Effector memory CD8-positive, alpha-beta T cell (primary cell): ENCODE measurements at regions not wholly inside any gene's neighbourhood (a gene's known extent, or its start where the extent isn't known, plus 50 kb on each side); places are given as distances from the start of the nearest gene placed in this dataset.
"Not testable (repeated sequence)": the region's sequence is repeated elsewhere in the genome, so short reads cannot be mapped to it uniquely, and the experiment has no call there.

Experiments used
- ATAC-seq: fragments of 150-1000 bp; cut with Tn5 transposase; replicated peaks from 2 replicates; pipeline ENCODE4 v1.10.0; 2021; ENCODE audit warnings: mild to moderate bottlenecking, moderate library complexity
- DNase-seq, 3 experiments: peaks; one replicate each; pipeline ENCODE4 v3.0.0; 2021
- H3K27ac Mint-ChIP-seq, 2 donors: one replicate each; pipeline ENCODE4 v1.8.0; 2022; ENCODE audit warnings: mild to moderate bottlenecking in 2 of 2, mixed read lengths in 2 of 2, moderate library complexity in 2 of 2
- H3K27me3 Mint-ChIP-seq, 2 donors: one replicate each; pipeline ENCODE4 v1.8.0; 2022; ENCODE audit warnings: mixed read lengths in 2 of 2
- H3K36me3 Mint-ChIP-seq: one replicate; pipeline ENCODE4 v1.8.0; 2022; ENCODE audit warnings: mild to moderate bottlenecking, moderate library complexity, mixed read lengths; ENCODE audit not compliant: insufficient read depth
- H3K4me1 Mint-ChIP-seq, 2 donors: one replicate each; pipeline ENCODE4 v1.8.0; 2022; ENCODE audit warnings: low read depth in 2 of 2, mixed read lengths in 2 of 2
- H3K4me3 Mint-ChIP-seq, 2 donors: one replicate each; pipeline ENCODE4 v1.8.0; 2022; ENCODE audit warnings: mild to moderate bottlenecking in 2 of 2, mixed read lengths in 2 of 2, moderate library complexity in 2 of 2
- H3K9me3 Mint-ChIP-seq, 2 donors: one replicate each; pipeline ENCODE4 v1.8.0; 2022; ENCODE audit warnings: mixed read lengths in 2 of 2

GRCh38 chr2:122563781-122564180, 808.3 kb downstream of the TSN start:
- no peak for ATAC-seq
- Mint-ChIP-seq H3K4me1 (no peaks in the 10 kb centered on the region), H3K36me3 (no peaks in the 10 kb centered on the region), H3K27ac (no peak overlapping the region), H3K9me3 (peaks cover 0 to 1% of the 10 kb centered on the region in 2 donors), H3K27me3 (no peaks in the 10 kb centered on the region), H3K4me3 (no peak overlapping the region)
- DNase-seq = no peak

GRCh38 chr2:122564843-122565242, 809.4 kb downstream of the TSN start:
- Mint-ChIP-seq H3K36me3 (no peaks in the 10 kb centered on the region), H3K4me3 (no peak overlapping the region), H3K27ac (no peak overlapping the region), H3K27me3 (no peaks in the 10 kb centered on the region), H3K9me3 (peaks cover 0 to 1% of the 10 kb centered on the region in 2 donors), H3K4me1 (no peaks in the 10 kb centered on the region)
- DNase-seq (no peak), ATAC-seq (no peak)

GRCh38 chr2:122565364-122565763, 809.9 kb downstream of the TSN start:
- Mint-ChIP-seq H3K27me3 (no peaks in the 10 kb centered on the region), H3K9me3 (peaks cover 2% of the 10 kb centered on the region in 2 donors), H3K4me1 (no peaks in the 10 kb centered on the region), H3K36me3 (no peaks in the 10 kb centered on the region), H3K27ac (no peak overlapping the region), H3K4me3 (no peak overlapping the region)
- ATAC-seq = no peak
- DNase-seq = no peak

- Mint-ChIP-seq H3K27me3 (no peaks in the 10 kb centered on the region), H3K9me3 (peaks cover 10 to 15% of the 10 kb centered on the region in 2 donors), H3K4me1 (no peaks in the 10 kb centered on the region), H3K36me3 (no peaks in the 10 kb centered on the region), H3K27ac (no peak overlapping the region), H3K4me3 (no peak overlapping the region)
- DNase-seq (no peak), ATAC-seq (no peak)
Measured at GRCh38 chr2:122570641-122571040, 815.2 kb downstream of the TSN start.

GRCh38 chr2:122571471-122571870, 816.0 kb downstream of the TSN start:
- H3K4me1 Mint-ChIP-seq, H3K27me3 Mint-ChIP-seq, DNase-seq, H3K36me3 Mint-ChIP-seq, H3K27ac Mint-ChIP-seq, ATAC-seq, H3K4me3 Mint-ChIP-seq: not testable (repeated sequence)
- H3K9me3 Mint-ChIP-seq = peaks cover 10 to 15% of the 10 kb centered on the region in 2 donors

- no peak overlapping the region for H3K4me3 Mint-ChIP-seq
Measured at GRCh38 chr2:122575076-122575475, 819.6 kb downstream of the TSN start.

DNA sequence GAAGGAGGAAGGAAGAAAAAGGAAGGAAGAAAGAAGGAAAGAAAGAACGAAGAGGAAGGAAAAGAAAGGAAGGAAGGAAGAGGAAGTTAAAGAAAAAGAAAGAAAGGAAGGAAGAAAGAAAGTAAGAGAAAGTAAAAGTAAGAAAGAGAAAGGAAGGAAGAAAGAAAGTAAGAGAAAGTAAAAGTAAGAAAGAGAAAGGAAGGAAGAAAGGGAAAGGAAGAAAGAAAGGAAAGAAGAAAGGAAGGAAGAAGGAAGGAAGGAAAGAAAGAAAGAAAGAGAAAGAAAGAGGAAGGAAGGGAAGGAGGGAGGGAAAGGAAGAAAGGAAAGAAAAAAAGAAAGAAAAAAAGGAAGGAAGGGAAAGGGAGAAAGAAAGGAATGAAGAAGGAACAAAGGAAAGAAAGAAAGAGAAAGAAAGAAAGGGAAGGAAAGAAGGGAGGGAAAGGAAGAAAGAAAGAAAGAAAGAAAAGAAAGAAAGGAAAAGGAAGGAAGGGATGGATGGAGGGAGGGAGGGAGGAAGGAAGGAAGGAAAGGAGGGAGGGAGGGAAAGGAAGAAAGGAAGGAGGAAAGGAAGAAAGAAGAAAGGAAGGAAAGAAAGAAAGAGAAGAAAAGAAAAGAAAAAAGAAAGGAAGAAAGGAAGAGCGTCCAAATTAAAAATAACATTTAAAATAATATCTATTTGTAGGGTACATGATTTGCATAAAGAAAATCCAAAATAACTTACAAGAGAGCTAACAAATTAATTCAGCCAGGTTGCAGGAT, 827.9 kb downstream of the TSN start:
- no peak for ATAC-seq
- DNase-seq = no peak

More at GRCh38 chr2:122575076-122575475, 819.6 kb downstream of the TSN start:
- H3K36me3 Mint-ChIP-seq = no peaks in the 10 kb centered on the region
- peaks cover 8 to 21% of the 10 kb centered on the region in 2 donors for H3K9me3 Mint-ChIP-seq
- H3K27me3 Mint-ChIP-seq = no peaks in the 10 kb centered on the region
- no peak for ATAC-seq
- H3K4me1 Mint-ChIP-seq = no peaks in the 10 kb centered on the region
- H3K27ac Mint-ChIP-seq = no peak overlapping the region
- no peak for DNase-seq

GRCh38 chr2:122590524-122590923, 835.1 kb downstream of the TSN start:
- no peak for ATAC-seq

More for the DNA sequence above, 827.9 kb downstream of the TSN start:
- peaks cover 3 to 20% of the 10 kb centered on the region in 2 donors for H3K9me3 Mint-ChIP-seq
- no peak overlapping the region for H3K27ac Mint-ChIP-seq
- no peaks in the 10 kb centered on the region for H3K27me3 Mint-ChIP-seq
- no peak overlapping the region for H3K4me3 Mint-ChIP-seq
- no peaks in the 10 kb centered on the region for H3K36me3 Mint-ChIP-seq
- no peaks in the 10 kb centered on the region for H3K4me1 Mint-ChIP-seq

GRCh38 chr2:122595065-122595464, 839.6 kb downstream of the TSN start:
- no peak overlapping the region for H3K4me3 Mint-ChIP-seq
- DNase-seq = no peak
- H3K27ac Mint-ChIP-seq = no peak overlapping the region
- no peaks in the 10 kb centered on the region for H3K4me1 Mint-ChIP-seq
- no peaks in the 10 kb centered on the region for H3K36me3 Mint-ChIP-seq
- H3K27me3 Mint-ChIP-seq = no peaks in the 10 kb centered on the region
- H3K9me3 Mint-ChIP-seq = peaks cover 11 to 20% of the 10 kb centered on the region in 2 donors
- ATAC-seq = no peak

More at GRCh38 chr2:122590524-122590923, 835.1 kb downstream of the TSN start:
- no peak overlapping the region for H3K4me3 Mint-ChIP-seq
- no peaks in the 10 kb centered on the region for H3K4me1 Mint-ChIP-seq
- no peak overlapping the region for H3K27ac Mint-ChIP-seq
- H3K36me3 Mint-ChIP-seq = no peaks in the 10 kb centered on the region
- no peak for DNase-seq
- peaks cover 12 to 14% of the 10 kb centered on the region in 2 donors for H3K9me3 Mint-ChIP-seq
- H3K27me3 Mint-ChIP-seq = no peaks in the 10 kb centered on the region

GRCh38 chr2:122596598-122596997, 841.1 kb downstream of the TSN start:
- no peak overlapping the region for H3K27ac Mint-ChIP-seq
- no peak overlapping the region for H3K4me3 Mint-ChIP-seq
- no peak for DNase-seq
- H3K4me1 Mint-ChIP-seq = no peaks in the 10 kb centered on the region
- no peaks in the 10 kb centered on the region for H3K27me3 Mint-ChIP-seq
- no peak for ATAC-seq
- H3K36me3 Mint-ChIP-seq = no peaks in the 10 kb centered on the region
- peaks cover 13 to 15% of the 10 kb centered on the region in 2 donors for H3K9me3 Mint-ChIP-seq

GRCh38 chr2:122598784-122599183, 843.3 kb downstream of the TSN start:
- Mint-ChIP-seq H3K27ac (no peak overlapping the region), H3K9me3 (peaks cover 5 to 12% of the 10 kb centered on the region in 2 donors), H3K4me1 (no peaks in the 10 kb centered on the region), H3K36me3 (no peaks in the 10 kb centered on the region), H3K4me3 (no peak overlapping the region), H3K27me3 (no peaks in the 10 kb centered on the region)
- DNase-seq (no peak), ATAC-seq (no peak)

DNA sequence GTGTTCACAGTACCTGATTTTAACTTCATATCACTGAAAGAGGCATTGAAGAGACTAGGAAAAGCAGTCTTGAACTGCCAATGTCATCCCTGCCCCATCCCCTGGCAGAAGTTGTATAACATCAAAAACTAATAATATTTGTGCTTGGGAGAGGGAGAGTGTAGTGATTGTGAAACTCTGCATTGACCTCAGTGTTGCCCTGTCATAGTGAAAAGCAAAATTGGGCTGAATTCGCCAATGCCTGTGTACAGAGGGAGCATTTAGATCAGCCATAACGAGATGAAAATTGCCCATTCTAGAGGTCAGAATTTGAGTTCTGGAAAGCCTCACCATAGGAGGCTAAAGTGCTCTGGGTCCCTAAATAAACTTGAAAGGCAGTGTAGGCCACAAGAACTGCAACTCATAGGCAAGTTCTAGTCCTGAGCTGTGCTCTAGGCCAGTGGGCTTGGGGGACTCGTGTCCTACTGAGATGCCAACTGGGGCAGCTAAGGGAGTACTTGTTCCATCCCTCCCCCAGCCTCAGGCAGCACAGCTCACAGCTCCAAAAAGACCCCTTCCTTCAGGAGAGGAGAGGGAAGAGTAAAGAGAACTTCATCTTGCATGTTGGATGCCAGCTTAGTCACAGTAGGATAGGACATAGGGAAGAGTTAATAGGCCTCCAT, 855.6 kb downstream of the TSN start:
- DNase-seq = no peak
- peaks cover 2 to 12% of the 10 kb centered on the region in 2 donors for H3K9me3 Mint-ChIP-seq
- H3K27ac Mint-ChIP-seq = no peak overlapping the region
- no peaks in the 10 kb centered on the region for H3K36me3 Mint-ChIP-seq
- ATAC-seq = no peak
- no peaks in the 10 kb centered on the region for H3K27me3 Mint-ChIP-seq
- no peak overlapping the region for H3K4me3 Mint-ChIP-seq
- H3K4me1 Mint-ChIP-seq = no peaks in the 10 kb centered on the region

DNA sequence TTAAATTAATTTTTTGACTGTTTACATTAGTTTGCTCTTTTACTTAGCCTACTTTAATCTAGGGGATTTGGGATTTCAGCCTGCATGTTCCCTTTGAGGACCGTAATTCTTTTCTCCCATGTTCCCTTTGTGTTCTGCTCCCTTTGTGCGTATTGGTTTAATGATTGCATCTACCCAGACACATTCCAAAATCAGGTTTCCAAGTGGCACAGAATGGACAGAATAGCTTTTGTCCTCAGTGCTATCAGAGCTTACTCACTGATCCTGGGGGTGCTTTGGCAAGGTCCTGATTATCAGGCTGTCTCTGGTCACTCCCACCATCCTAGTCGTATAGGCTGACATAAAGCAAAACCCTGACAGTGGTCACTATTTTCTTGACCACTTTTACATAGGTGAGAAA, 867.5 kb downstream of the TSN start:
- Mint-ChIP-seq H3K27me3 (no peaks in the 10 kb centered on the region), H3K27ac (no peak overlapping the region), H3K4me3 (no peak overlapping the region), H3K4me1 (no peaks in the 10 kb centered on the region), H3K36me3 (no peaks in the 10 kb centered on the region), H3K9me3 (peaks cover 9 to 16% of the 10 kb centered on the region in 2 donors)
- no peak for ATAC-seq
- DNase-seq = no peak

DNA sequence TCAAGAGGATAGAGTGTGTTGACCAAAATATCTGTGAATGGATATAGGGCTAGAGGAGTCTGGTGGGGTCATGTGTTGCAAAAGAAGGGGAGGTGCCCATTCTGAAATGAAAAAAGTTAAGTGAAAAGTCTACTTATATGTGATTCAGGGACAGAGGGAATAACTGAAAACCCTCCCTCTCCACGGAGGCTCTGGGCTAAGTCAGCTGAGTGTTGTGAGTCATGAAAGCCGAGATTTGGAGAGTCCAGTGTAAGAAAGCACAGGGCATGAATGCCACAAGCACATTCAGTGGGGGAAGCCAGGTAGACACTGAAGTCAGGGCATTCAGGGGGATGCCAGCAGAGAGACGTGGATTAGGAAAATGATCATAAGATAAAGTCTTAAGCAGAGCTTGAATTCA, 871.9 kb downstream of the TSN start:
- no peak for DNase-seq
- no peaks in the 10 kb centered on the region for H3K4me1 Mint-ChIP-seq
- no peaks in the 10 kb centered on the region for H3K36me3 Mint-ChIP-seq
- no peaks in the 10 kb centered on the region for H3K27me3 Mint-ChIP-seq
- ATAC-seq = no peak
- no peak overlapping the region for H3K4me3 Mint-ChIP-seq
- H3K9me3 Mint-ChIP-seq = peaks cover 4 to 10% of the 10 kb centered on the region in 2 donors
- no peak overlapping the region for H3K27ac Mint-ChIP-seq
